22Rv1 (cell line): ENCODE measurements at regions not wholly inside any gene's neighbourhood (a gene's known extent, or its start where the extent isn't known, plus 50 kb on each side); places are given as distances from the start of the nearest gene placed in this dataset.

Experiments used
- CTCF ChIP-seq: fragments of 450-650 bp; IDR thresholded peaks from 2 replicates; pipeline ENCODE4 v1.5.1; 2017; ENCODE audit warnings: mild to moderate bottlenecking
- ZFX ChIP-seq: fragments of 450-650 bp; IDR thresholded peaks from 2 replicates; pipeline ENCODE4 v1.6.1; 2017; ENCODE audit warnings: antibody characterized with exemption, borderline replicate concordance

GRCh38 chr4:137905930-137906329 lies 336.2 kb downstream of the SLC7A11 start:
- TF ChIP-seq CTCF, result no peak
- no peak for TF ChIP-seq ZFX
